ENCODE measurements at regions not wholly inside any gene's neighbourhood (a gene's known extent, or its start where the extent isn't known, plus 50 kb on each side); places are given as distances from the start of the nearest gene placed in this dataset.

GRCh38 chr7:49580761-49581160 lies 192.7 kb upstream of the VWC2 start:
- TF ChIP-seq, protein P1, sequence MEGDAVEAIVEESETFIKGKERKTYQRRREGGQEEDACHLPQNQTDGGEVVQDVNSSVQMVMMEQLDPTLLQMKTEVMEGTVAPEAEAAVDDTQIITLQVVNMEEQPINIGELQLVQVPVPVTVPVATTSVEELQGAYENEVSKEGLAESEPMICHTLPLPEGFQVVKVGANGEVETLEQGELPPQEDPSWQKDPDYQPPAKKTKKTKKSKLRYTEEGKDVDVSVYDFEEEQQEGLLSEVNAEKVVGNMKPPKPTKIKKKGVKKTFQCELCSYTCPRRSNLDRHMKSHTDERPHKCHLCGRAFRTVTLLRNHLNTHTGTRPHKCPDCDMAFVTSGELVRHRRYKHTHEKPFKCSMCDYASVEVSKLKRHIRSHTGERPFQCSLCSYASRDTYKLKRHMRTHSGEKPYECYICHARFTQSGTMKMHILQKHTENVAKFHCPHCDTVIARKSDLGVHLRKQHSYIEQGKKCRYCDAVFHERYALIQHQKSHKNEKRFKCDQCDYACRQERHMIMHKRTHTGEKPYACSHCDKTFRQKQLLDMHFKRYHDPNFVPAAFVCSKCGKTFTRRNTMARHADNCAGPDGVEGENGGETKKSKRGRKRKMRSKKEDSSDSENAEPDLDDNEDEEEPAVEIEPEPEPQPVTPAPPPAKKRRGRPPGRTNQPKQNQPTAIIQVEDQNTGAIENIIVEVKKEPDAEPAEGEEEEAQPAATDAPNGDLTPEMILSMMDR (IDR thresholded peaks at IDR 0.05), result no peak
- no peak for TF ChIP-seq EP300 (IDR thresholded peaks at IDR 0.05)
- TF ChIP-seq POLR2A (IDR thresholded peaks at IDR 0.05), result no peak
- 44 to 71% methylated on average over 1 of the region's 1 CpG for WGBS, 2 donors

DNA sequence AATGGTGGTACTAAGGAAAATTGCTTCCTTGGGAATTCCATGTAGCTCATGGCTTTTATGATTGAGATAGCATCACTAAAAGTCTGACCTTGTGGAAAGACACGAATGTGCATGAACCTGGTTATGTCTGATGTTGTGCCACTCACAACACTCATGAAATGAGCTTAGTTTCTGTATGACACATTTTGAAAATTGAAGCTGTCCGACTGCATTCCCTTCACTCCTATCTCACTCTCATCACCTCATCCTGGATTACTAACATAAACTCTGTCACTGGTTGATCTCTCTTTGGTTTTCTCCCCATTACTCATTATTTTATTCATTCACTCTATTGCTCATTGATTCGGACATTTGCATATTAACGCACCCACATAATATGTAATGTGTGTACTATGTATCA lies 190.0 kb upstream of the VWC2 start:
- TF ChIP-seq, protein P1 (IDR thresholded peaks at IDR 0.05), result no peak
- TF ChIP-seq EP300 (IDR thresholded peaks at IDR 0.05), result no peak
- TF ChIP-seq POLR2A (IDR thresholded peaks at IDR 0.05), result no peak
- Histone ChIP-seq H3K27me3 (no peaks in the 10 kb centered on the region), H3K4me1 (no peaks in the 10 kb centered on the region), H3K9me3 (no peaks in the 10 kb centered on the region), H3K36me3 (no peaks in the 10 kb centered on the region), H3K27ac (no peak overlapping the region), H3K4me3 (no peak overlapping the region)
- DNase-seq (ENCODE audit: low spot score in 2 of 2), result no peak
- whole genome bisulfite sequencing, 2 donors, result 89 to 92% methylated on average over 4 of the region's 4 CpGs

More at GRCh38 chr7:49580761-49581160, 192.7 kb upstream of the VWC2 start:
- Histone ChIP-seq H3K27me3 (no peaks in the 10 kb centered on the region), H3K4me1 (no peaks in the 10 kb centered on the region), H3K4me3 (no peak overlapping the region), H3K27ac (no peak overlapping the region), H3K36me3 (no peaks in the 10 kb centered on the region), H3K9me3 (no peaks in the 10 kb centered on the region)
- no peak for DNase-seq (ENCODE audit: low spot score in 2 of 2)

- no peaks in the 10 kb centered on the region for H3K27me3 ChIP-seq
- TF ChIP-seq EP300 (IDR thresholded peaks at IDR 0.05) (no peak), POLR2A (IDR thresholded peaks at IDR 0.05) (no peak)
- TF ChIP-seq, protein P1 (IDR thresholded peaks at IDR 0.05), result no peak
- no peak for DNase-seq (ENCODE audit: low spot score in 2 of 2)
- H3K4me1 ChIP-seq, result peaks cover 0 to 3% (median 0%) of the 10 kb centered on the region in 4 donors
- 63 to 67% methylated on average over 4 of the region's 4 CpGs for WGBS, 2 donors
- no peaks in the 10 kb centered on the region for H3K9me3 ChIP-seq
- H3K4me3 ChIP-seq, result no peak overlapping the region
- no peak overlapping the region for H3K27ac ChIP-seq
- H3K36me3 ChIP-seq, result no peaks in the 10 kb centered on the region
Measured at GRCh38 chr7:49596701-49597491, 176.5 kb upstream of the VWC2 start.

DNA sequence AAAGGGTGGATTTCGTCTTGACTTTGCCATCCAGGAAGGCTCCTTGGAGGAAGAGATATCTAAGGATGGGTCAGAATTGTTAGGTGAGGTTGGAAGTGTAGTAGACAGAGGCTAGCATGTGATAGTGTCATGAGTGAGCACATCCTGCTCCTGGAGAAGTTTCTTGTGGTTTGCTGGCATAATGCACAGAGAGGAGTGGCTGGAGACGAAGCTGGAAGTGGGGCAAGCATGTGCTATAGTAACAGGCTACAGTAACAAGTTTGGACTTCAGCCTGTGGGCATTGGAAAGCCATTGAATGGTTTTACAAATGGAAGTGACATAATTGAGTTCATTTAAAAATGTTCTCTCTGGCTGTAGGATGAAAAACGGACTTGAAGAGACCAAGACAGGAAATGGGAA lies 175.6 kb upstream of the VWC2 start:
- no peaks in the 10 kb centered on the region for H3K27me3 ChIP-seq
- peaks cover 0 to 3% (median 0%) of the 10 kb centered on the region in 4 donors for H3K4me1 ChIP-seq
- no peaks in the 10 kb centered on the region for H3K36me3 ChIP-seq
- H3K9me3 ChIP-seq, result no peaks in the 10 kb centered on the region
- DNase-seq (ENCODE audit: low spot score in 2 of 2), result no peak
- TF ChIP-seq EP300 (IDR thresholded peaks at IDR 0.05) (no peak), POLR2A (IDR thresholded peaks at IDR 0.05) (no peak)
- TF ChIP-seq, protein P1 (IDR thresholded peaks at IDR 0.05), result no peak
- H3K4me3 ChIP-seq, result no peak overlapping the region
- WGBS, 2 donors, result 33 to 37% methylated on average over 3 of the region's 3 CpGs
- no peak overlapping the region for H3K27ac ChIP-seq

DNA sequence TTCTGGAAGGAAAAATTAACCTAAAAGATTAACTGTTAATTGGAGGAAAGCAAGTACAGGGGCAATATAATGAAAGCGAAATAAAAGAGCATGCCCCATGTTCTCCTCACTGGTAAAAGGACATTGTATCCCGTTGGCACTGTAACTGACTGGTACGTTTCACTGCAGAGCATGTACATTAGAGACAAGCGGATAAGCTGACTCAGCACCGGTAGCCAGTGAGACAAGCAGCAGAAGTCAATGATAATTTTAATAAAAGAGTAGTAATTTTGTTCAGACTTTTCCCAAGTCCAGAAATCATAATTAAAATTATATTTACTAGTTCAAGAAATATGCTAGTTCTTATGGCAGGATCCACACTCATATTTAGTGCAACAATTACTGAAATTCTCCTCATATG lies 161.5 kb upstream of the VWC2 start:
- no peak overlapping the region for H3K4me3 ChIP-seq
- H3K36me3 ChIP-seq, result no peaks in the 10 kb centered on the region
- H3K27ac ChIP-seq, result no peak overlapping the region
- DNase-seq (ENCODE audit: low spot score in 2 of 2), result no peak
- WGBS, 2 donors, result 84 to 88% methylated on average over 5 of the region's 5 CpGs
- no peaks in the 10 kb centered on the region for H3K4me1 ChIP-seq
- H3K9me3 ChIP-seq, result peaks cover 0 to 9% (median 0%) of the 10 kb centered on the region in 4 donors
- TF ChIP-seq, protein P1 (IDR thresholded peaks at IDR 0.05), result no peak
- no peak for TF ChIP-seq EP300 (IDR thresholded peaks at IDR 0.05)
- TF ChIP-seq POLR2A (IDR thresholded peaks at IDR 0.05), result no peak
- H3K27me3 ChIP-seq, result no peaks in the 10 kb centered on the region
